HG03095 (cell line): ENCODE measurements at regions not wholly inside any gene's neighbourhood (a gene's known extent, or its start where the extent isn't known, plus 50 kb on each side); places are given as distances from the start of the nearest gene placed in this dataset.

Experiments
- ATAC-seq: cut with Tn5 transposase; IDR thresholded peaks from one replicate; pipeline ENCODE4 v1.9.1; 2021; ENCODE audit warnings: moderate library complexity; ENCODE audit not compliant: unreplicated experiment

GRCh38 chr14:52380294-52380693, 66.2 kb downstream of the PTGER2 start:
- ATAC-seq: peak; percentile 100
